CD4-positive, alpha-beta T cell (primary cell): ENCODE measurements at regions not wholly inside any gene's neighbourhood (a gene's known extent, or its start where the extent isn't known, plus 50 kb on each side); places are given as distances from the start of the nearest gene placed in this dataset.
A peak's percentile ranks its signal among the peaks of the same experiment; 100 is the strongest.
"Not testable (repeated sequence)": the region's sequence is repeated elsewhere in the genome, so short reads cannot be mapped to it uniquely, and the experiment has no call there.

Experiments used
- ATAC-seq: fragments of 200-7000 bp; cut with Tn5 transposase; one replicate; pipeline ENCODE4 v1.10.0; 2022; ENCODE audit warnings: mild to moderate bottlenecking; ENCODE audit not compliant: poor library complexity
- CTCF ChIA-PET: fragments of 350-600 bp; sonication (Branson Sonifier 250); formaldehyde crosslinking; loops from one replicate; lab custom pipeline; 2021; ENCODE audit warnings: antibody characterized with exemption, inconsistent platforms; lab: Charles Lee
- POLR2A ChIA-PET: fragments of 350-600 bp; sonication (Branson Sonifier 250); formaldehyde crosslinking; loops from one replicate; lab custom pipeline; 2021; ENCODE audit warnings: antibody characterized with exemption, inconsistent platforms; lab: Charles Lee
- DNase-seq, 14 experiments: peaks; one replicate each; pipeline ENCODE4 v3.0.0-alpha.2; 2013 to 2020; ENCODE audit warnings: mixed read lengths in 2 of 14
- H3K27ac ChIP-seq, 2 donors: one replicate each; pipeline versions ENCODE4 v1.5.1 to v1.7.0; 2013; ENCODE audit warnings: low read length in 2 of 2, low read depth in 1 of 2, mild to moderate bottlenecking in 1 of 2
- H3K27me3 ChIP-seq, 2 experiments: 1 replicate in 1 of 2; 2 replicates in 1 of 2; pipeline versions ENCODE4 v1.6.1 to v1.7.0; 2013; ENCODE audit warnings: low read length in 2 of 2, control low read depth in 1 of 2, mild to moderate bottlenecking in 1 of 2, moderate library complexity in 1 of 2; ENCODE audit not compliant: insufficient read depth in 2 of 2, control insufficient read depth in 1 of 2
- H3K36me3 ChIP-seq: one replicate; pipeline ENCODE4 v1.6.1; 2013; ENCODE audit warnings: low read length, control low read depth; ENCODE audit not compliant: insufficient read depth
- H3K4me1 ChIP-seq: one replicate; pipeline ENCODE4 v1.6.1; 2013; ENCODE audit warnings: low read length, control low read depth; ENCODE audit not compliant: insufficient read depth
- H3K4me3 ChIP-seq: one replicate; pipeline ENCODE4 v1.5.1; 2013; ENCODE audit warnings: mild to moderate bottlenecking, low read length, moderate library complexity
- H3K9me3 ChIP-seq, 2 experiments: 1 replicate in 1 of 2; 2 replicates in 1 of 2; pipeline versions ENCODE4 v1.6.1 to v1.7.0; 2013; ENCODE audit warnings: low read length in 2 of 2, mild to moderate bottlenecking in 2 of 2, control low read depth in 1 of 2, moderate library complexity in 1 of 2; ENCODE audit not compliant: control insufficient read depth in 1 of 2, insufficient read depth in 1 of 2
- H3K27ac Mint-ChIP-seq: one replicate; pipeline ENCODE4 v1.8.0; 2020; ENCODE audit warnings: mixed read lengths
- H3K27me3 Mint-ChIP-seq: one replicate; pipeline ENCODE4 v1.8.0; 2021; ENCODE audit warnings: mixed read lengths
- H3K36me3 Mint-ChIP-seq: one replicate; pipeline ENCODE4 v1.8.0; 2021; ENCODE audit warnings: low read depth, mixed read lengths
- H3K4me1 Mint-ChIP-seq: one replicate; pipeline ENCODE4 v1.8.0; 2021; ENCODE audit warnings: low read depth, mixed read lengths
- H3K4me3 Mint-ChIP-seq: one replicate; pipeline ENCODE4 v1.8.0; 2020; ENCODE audit warnings: mild to moderate bottlenecking, mixed read lengths
- H3K9me3 Mint-ChIP-seq: one replicate; pipeline ENCODE4 v1.8.0; 2020; ENCODE audit warnings: mixed read lengths
- intact Hi-C, 2 experiments: fragments of 100-400 bp; cut with DNase I in 1 of 2; cut with micrococcal nuclease in 1 of 2; formaldehyde crosslinking; loops; one replicate each; pipeline versions ENCODE4 v1.15.1 to v1.9.0; 2023 to 2025; cut with DNase I, micrococcal nuclease
- TF ChIP-seq, protein P1 (sequence below): fragments of 200-600 bp; IDR thresholded peaks from one replicate; pipeline ENCODE4 v1.8.0; 2022; ENCODE audit warnings: antibody characterized with exemption, mild to moderate bottlenecking

DNA sequence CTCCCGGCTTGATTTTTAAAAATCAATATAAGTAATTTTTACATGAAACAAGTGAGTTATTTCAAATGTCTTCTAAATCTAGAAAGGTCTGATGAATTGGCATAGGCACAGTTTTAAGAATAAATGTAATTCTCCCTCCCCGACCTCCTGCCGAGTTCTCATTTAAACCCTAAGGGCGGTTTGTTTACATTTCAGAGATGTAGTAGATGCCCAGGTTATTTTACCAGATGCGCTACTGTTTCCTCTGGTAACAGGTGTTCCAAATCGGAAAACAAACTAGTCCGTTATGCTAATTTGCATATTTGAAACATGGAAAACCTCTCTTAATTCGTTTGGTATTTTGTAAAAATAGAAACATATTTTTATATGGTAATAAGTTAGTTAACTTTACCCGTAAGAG, 53.8 kb upstream of the CFAP126 start:
- Histone ChIP-seq H3K36me3 (no peaks in the 10 kb centered on the region), H3K4me1 (peaks cover 4% of the 10 kb centered on the region), H3K27me3 (peaks cover 0 to 5% of the 10 kb centered on the region in 2 experiments), H3K27ac (no peak overlapping the region), H3K4me3 (peak overlapping the region; percentile 39), H3K9me3 (no peaks in the 10 kb centered on the region)
- intact Hi-C loops, result no loop called here
- ChIA-PET POLR2A (interaction anchor here (1.0 kb wide), 1 partner anchor 21 kb away, joined by 3 read pairs; no protein-coding TSS in a partner anchor), CTCF (no interaction called here)
- H3K36me3 Mint-ChIP-seq, result peaks cover 4% of the 10 kb centered on the region
- peak overlapping the region; percentile 90 for H3K27ac Mint-ChIP-seq
- H3K9me3 Mint-ChIP-seq, result no peaks in the 10 kb centered on the region
- no peak for DNase-seq
- peaks cover 7% of the 10 kb centered on the region for H3K4me1 Mint-ChIP-seq
- peaks cover 23% of the 10 kb centered on the region for H3K27me3 Mint-ChIP-seq
- peak; percentile 14 for ATAC-seq
- TF ChIP-seq, protein P1, sequence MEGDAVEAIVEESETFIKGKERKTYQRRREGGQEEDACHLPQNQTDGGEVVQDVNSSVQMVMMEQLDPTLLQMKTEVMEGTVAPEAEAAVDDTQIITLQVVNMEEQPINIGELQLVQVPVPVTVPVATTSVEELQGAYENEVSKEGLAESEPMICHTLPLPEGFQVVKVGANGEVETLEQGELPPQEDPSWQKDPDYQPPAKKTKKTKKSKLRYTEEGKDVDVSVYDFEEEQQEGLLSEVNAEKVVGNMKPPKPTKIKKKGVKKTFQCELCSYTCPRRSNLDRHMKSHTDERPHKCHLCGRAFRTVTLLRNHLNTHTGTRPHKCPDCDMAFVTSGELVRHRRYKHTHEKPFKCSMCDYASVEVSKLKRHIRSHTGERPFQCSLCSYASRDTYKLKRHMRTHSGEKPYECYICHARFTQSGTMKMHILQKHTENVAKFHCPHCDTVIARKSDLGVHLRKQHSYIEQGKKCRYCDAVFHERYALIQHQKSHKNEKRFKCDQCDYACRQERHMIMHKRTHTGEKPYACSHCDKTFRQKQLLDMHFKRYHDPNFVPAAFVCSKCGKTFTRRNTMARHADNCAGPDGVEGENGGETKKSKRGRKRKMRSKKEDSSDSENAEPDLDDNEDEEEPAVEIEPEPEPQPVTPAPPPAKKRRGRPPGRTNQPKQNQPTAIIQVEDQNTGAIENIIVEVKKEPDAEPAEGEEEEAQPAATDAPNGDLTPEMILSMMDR, result no peak
- H3K4me3 Mint-ChIP-seq, result peak overlapping the region; percentile 88

DNA sequence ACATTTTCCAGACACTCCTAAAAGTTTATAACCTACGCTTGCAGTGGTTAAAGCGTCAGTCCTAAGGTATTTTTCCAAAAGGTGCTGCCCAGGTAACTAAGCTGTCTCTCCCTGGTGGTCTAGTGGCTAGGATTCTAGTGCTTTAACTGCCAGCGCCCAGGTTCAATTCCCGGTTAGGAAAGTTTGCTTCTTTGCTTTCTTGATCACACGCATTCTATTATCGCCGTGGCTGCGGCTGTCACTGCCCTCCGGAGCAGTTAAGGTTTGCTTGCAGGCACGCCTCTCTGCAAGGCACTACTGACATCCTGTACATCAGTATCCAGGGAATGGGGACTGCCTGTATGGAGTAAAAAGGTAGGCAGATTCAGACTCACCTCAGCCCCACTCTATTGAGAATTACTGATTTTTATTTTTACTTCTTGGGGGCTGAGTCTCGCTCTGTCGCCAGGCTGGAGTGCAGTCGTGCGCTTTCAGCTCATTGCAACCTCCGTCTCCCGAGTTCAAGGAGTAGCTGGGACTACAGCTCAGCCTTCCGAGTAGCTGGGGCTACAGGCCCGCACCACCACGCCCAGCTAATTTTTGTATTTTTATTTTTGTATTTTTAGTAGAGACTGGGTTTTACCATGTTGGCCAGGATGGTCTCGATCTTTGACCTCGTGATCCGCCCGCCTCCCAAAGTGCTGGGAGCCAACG, 53.2 kb upstream of the CFAP126 start:
- Mint-ChIP-seq H3K36me3 (peaks cover 4% of the 10 kb centered on the region), H3K27ac (no peak overlapping the region), H3K9me3 (no peaks in the 10 kb centered on the region), H3K4me3 (no peak overlapping the region), H3K4me1 (peaks cover 7% of the 10 kb centered on the region), H3K27me3 (peaks cover 24% of the 10 kb centered on the region)
- ATAC-seq (no peak), DNase-seq (no peak)
- Histone ChIP-seq H3K4me1 (peaks cover 4% of the 10 kb centered on the region), H3K4me3 (no peak overlapping the region), H3K9me3 (no peaks in the 10 kb centered on the region), H3K27me3 (peaks cover 0 to 5% of the 10 kb centered on the region in 2 experiments), H3K27ac (no peak overlapping the region), H3K36me3 (no peaks in the 10 kb centered on the region)
- TF ChIP-seq, protein P1, result no peak
- intact Hi-C loops, result no loop called here
- POLR2A ChIA-PET, result interaction anchor here (1.0 to 1.2 kb wide), 2 partner anchors 9 to 21 kb away, joined by 3 to 4 read pairs; no protein-coding TSS in a partner anchor
- CTCF ChIA-PET, result interaction anchor here (1.2 kb wide), 1 partner anchor 12 kb away, joined by 3 read pairs; no protein-coding TSS in a partner anchor

DNA sequence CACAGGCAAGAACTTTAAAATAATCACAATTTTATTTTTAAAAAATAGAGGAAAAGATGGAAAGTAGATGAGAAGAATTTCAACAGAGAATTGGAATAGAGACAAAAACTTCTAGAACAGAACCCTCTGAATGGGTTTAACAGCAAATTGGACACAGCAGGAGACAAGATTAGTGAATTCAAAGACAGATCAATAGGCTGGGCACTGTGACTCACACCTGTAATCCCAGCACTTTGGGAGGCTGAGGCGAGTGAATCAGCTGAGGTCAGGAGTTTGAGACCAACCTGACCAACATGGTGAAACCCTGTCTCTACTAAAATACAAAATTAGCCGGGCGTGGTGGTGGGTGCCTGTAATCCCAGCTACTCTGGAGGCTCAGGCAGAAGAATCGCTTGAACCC, 49.9 kb upstream of the CFAP126 start:
- H3K4me1 ChIP-seq, H3K4me3 ChIP-seq, H3K27ac Mint-ChIP-seq, intact Hi-C loops, H3K36me3 Mint-ChIP-seq, POLR2A ChIA-PET, H3K9me3 Mint-ChIP-seq, H3K9me3 ChIP-seq, H3K27ac ChIP-seq, H3K36me3 ChIP-seq, H3K4me3 Mint-ChIP-seq, CTCF ChIA-PET, ATAC-seq, DNase-seq, H3K4me1 Mint-ChIP-seq, H3K27me3 ChIP-seq: not testable (repeated sequence)
- H3K27me3 Mint-ChIP-seq, result peaks cover 11% of the 10 kb centered on the region
